ENCODE measurements at regions not wholly inside any gene's neighbourhood (a gene's known extent, or its start where the extent isn't known, plus 50 kb on each side); places are given as distances from the start of the nearest gene placed in this dataset.

GRCh38 chr3:110456001-110456400 is 615.6 kb upstream of the NECTIN3 start:
- peaks cover 0 to 12% (median 6%) of the 10 kb centered on the region in 9 donors for H3K9me3 Mint-ChIP-seq
- POLR2A ChIA-PET: no interaction called here

DNA sequence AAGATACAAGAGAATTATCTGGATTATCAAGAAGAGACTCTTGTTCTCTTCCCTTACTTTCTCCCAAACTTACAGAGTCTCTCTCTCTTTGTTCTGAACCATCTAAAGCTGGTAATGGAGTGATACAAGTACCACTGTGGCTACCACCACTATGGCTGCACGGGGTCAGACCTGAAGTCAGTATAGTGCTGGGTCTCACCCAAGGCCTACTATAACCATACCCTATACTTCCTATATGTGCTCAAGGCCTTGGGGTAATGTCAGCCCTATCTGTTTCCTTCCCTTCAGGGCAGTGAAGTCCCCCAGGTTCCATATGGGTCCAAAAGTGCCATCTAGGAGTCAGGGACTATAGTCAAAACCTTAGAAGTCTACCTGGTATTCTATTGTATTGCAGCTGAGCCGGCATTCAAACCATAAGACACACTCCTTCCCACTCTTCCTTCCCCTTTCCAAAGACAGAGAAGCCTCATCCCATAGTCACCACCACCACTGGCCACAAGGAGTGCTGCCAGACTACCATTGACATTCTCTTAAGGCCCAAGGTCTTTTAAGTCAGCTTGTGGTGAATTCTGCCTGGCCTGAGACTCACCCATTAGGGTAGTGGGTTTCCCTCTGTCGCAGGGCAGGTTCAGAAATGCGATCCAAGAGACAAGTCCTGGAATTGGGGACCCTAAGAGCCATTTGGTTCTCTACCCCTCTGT is 615.0 kb upstream of the NECTIN3 start:
- DNase-seq (no peak), ATAC-seq (no peak)
- H3K27me3 Mint-ChIP-seq: peaks cover 0 to 3% (median 0%) of the 10 kb centered on the region in 5 donors
- POLR2A ChIA-PET: no interaction called here
- H3K9me3 Mint-ChIP-seq: peaks cover 0 to 12% (median 6%) of the 10 kb centered on the region in 9 donors
- H3K36me3 Mint-ChIP-seq: peaks cover 0 to 2% (median 0%) of the 10 kb centered on the region in 3 donors
- H3K27ac Mint-ChIP-seq: peak overlapping the region in 1 of 10 donors; percentile 26
- no peaks in the 10 kb centered on the region for H3K4me1 Mint-ChIP-seq
- no peak overlapping the region for H3K4me3 Mint-ChIP-seq

More at GRCh38 chr3:110456001-110456400, 615.6 kb upstream of the NECTIN3 start:
- Mint-ChIP-seq H3K4me3 (no peak overlapping the region), H3K27ac (no peak overlapping the region), H3K36me3 (peaks cover 0 to 2% (median 0%) of the 10 kb centered on the region in 3 donors), H3K4me1 (no peaks in the 10 kb centered on the region), H3K27me3 (peaks cover 0 to 3% (median 0%) of the 10 kb centered on the region in 5 donors)
- ATAC-seq: no peak
- DNase-seq: no peak

DNA sequence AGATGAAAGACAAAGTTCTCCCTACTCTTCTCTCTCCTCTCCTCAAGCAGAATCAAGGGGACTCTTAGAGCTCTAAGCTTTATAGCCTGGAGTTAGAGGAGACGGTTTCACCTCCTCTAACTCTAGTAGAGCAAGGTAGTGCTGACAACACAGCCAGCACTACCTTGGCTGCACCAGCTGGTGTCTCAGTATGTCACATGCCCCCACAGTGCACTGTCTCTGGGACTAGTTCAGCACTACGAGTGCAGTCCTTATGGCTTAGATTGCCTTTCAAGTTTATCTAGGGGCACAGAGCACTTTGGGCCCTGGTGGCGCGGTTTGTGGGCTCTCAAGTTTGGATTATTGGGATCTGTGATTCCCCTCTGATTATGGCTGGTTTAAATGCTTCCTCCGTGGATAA is 614.1 kb upstream of the NECTIN3 start:
- POLR2A ChIA-PET: no interaction called here
- Mint-ChIP-seq H3K36me3 (peaks cover 0 to 2% (median 0%) of the 10 kb centered on the region in 3 donors), H3K9me3 (peaks cover 0 to 12% (median 6%) of the 10 kb centered on the region in 9 donors), H3K4me3 (no peak overlapping the region), H3K4me1 (no peaks in the 10 kb centered on the region), H3K27me3 (peaks cover 0 to 7% (median 1%) of the 10 kb centered on the region in 5 donors), H3K27ac (no peak overlapping the region)
- ATAC-seq: no peak
- no peak for DNase-seq

- H3K27me3 Mint-ChIP-seq: peaks cover 0 to 20% (median 1%) of the 10 kb centered on the region in 5 donors
- peaks cover 0 to 2% (median 0%) of the 10 kb centered on the region in 3 donors for H3K36me3 Mint-ChIP-seq
- H3K4me1 Mint-ChIP-seq: no peaks in the 10 kb centered on the region
- H3K9me3 Mint-ChIP-seq: peaks cover 0 to 12% (median 5%) of the 10 kb centered on the region in 9 donors
- ATAC-seq: no peak
- DNase-seq: no peak
- POLR2A ChIA-PET: no interaction called here
- H3K27ac Mint-ChIP-seq: no peak overlapping the region
- no peak overlapping the region for H3K4me3 Mint-ChIP-seq
Observed at GRCh38 chr3:110459021-110459420, 612.6 kb upstream of the NECTIN3 start.

GRCh38 chr3:110470310-110470709 is 601.3 kb upstream of the NECTIN3 start:
- DNase-seq (no peak), ATAC-seq (no peak)
- no peaks in the 10 kb centered on the region for H3K36me3 Mint-ChIP-seq
- no peaks in the 10 kb centered on the region for H3K4me1 Mint-ChIP-seq
- peaks cover 3 to 13% (median 5%) of the 10 kb centered on the region in 5 donors for H3K27me3 Mint-ChIP-seq
- POLR2A ChIA-PET: no interaction called here
- H3K9me3 Mint-ChIP-seq: peaks cover 0 to 2% (median 0%) of the 10 kb centered on the region in 9 donors
- no peak overlapping the region for H3K4me3 Mint-ChIP-seq
- no peak overlapping the region for H3K27ac Mint-ChIP-seq

- H3K4me3 Mint-ChIP-seq: no peak overlapping the region
Observed at GRCh38 chr3:110473405-110473804, 598.2 kb upstream of the NECTIN3 start.

DNA sequence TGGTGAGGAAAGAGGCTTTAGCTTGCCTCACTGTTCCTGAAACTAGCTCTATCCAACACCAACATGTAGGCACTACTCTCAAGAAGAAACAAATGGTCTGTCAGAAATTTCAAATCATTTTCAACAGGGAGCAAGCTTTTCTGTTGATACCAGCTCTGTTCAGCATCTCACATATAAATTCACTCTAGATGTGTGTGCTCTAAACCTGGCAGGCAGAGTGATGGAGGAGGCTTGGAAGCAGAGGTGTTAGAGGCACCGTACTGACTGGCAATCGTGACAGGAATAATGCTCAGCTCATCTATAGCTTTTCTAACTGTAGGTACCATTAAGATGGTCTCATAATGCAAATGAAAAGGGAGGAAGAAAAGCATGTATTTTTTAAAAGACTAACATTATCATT is 597.2 kb upstream of the NECTIN3 start:
- DNase-seq (no peak), ATAC-seq (no peak)
- Mint-ChIP-seq H3K27me3 (peaks cover 2 to 16% (median 5%) of the 10 kb centered on the region in 5 donors), H3K4me3 (no peak overlapping the region), H3K27ac (no peak overlapping the region), H3K9me3 (peaks cover 0 to 2% (median 0%) of the 10 kb centered on the region in 9 donors), H3K4me1 (no peaks in the 10 kb centered on the region), H3K36me3 (no peaks in the 10 kb centered on the region)
- POLR2A ChIA-PET: no interaction called here

More at GRCh38 chr3:110473405-110473804, 598.2 kb upstream of the NECTIN3 start:
- Mint-ChIP-seq H3K27me3 (peaks cover 2 to 13% (median 5%) of the 10 kb centered on the region in 5 donors), H3K4me1 (no peaks in the 10 kb centered on the region), H3K27ac (no peak overlapping the region), H3K9me3 (no peaks in the 10 kb centered on the region), H3K36me3 (no peaks in the 10 kb centered on the region)
- POLR2A ChIA-PET: no interaction called here
- no peak for ATAC-seq
- DNase-seq: no peak

- Mint-ChIP-seq H3K36me3 (peaks cover 0 to 4% (median 3%) of the 10 kb centered on the region in 3 donors), H3K4me3 (no peak overlapping the region), H3K27ac (no peak overlapping the region), H3K9me3 (peaks cover 0 to 18% (median 1%) of the 10 kb centered on the region in 9 donors), H3K4me1 (no peaks in the 10 kb centered on the region), H3K27me3 (peaks cover 3 to 14% (median 5%) of the 10 kb centered on the region in 5 donors)
- no peak for ATAC-seq
- no peak for DNase-seq
- POLR2A ChIA-PET: no interaction called here
Observed at GRCh38 chr3:110478377-110479054, 593.1 kb upstream of the NECTIN3 start.

DNA sequence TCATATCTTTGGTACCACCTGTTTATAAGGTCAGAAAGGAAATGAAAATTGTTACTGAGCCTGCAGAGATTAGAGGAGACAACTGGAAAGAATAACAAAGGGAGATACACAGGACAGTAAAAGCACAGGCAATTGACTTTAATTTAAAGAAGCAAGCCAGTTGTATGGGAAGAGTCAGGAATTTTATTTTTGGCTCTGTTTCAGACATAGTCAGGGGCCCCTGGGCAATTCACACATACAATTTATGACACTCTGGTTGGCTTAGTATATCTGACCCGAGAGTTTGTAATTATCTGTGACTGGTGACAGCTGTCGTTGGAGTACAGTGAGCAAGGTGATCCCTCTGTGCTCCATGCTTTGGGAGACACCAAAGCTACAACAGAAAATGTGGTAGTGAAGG is 591.9 kb upstream of the NECTIN3 start:
- Mint-ChIP-seq H3K27ac (no peak overlapping the region), H3K9me3 (peaks cover 1 to 31% (median 10%) of the 10 kb centered on the region in 9 donors), H3K36me3 (peaks cover 0 to 4% (median 3%) of the 10 kb centered on the region in 3 donors), H3K4me1 (no peaks in the 10 kb centered on the region), H3K27me3 (peaks cover 0 to 9% (median 3%) of the 10 kb centered on the region in 5 donors), H3K4me3 (no peak overlapping the region)
- ATAC-seq (no peak), DNase-seq (no peak)
- POLR2A ChIA-PET: no interaction called here

- Mint-ChIP-seq H3K9me3 (peaks cover 16 to 74% (median 38%) of the 10 kb centered on the region in 9 donors), H3K4me1 (no peaks in the 10 kb centered on the region), H3K36me3 (peaks cover 0 to 17% (median 3%) of the 10 kb centered on the region in 3 donors), H3K4me3 (no peak overlapping the region), H3K27me3 (peaks cover 0 to 4% (median 1%) of the 10 kb centered on the region in 5 donors), H3K27ac (no peak overlapping the region)
- ATAC-seq: no peak
- DNase-seq: no peak
- POLR2A ChIA-PET: no interaction called here
Observed at GRCh38 chr3:110485389-110485788, 586.2 kb upstream of the NECTIN3 start.

GRCh38 chr3:110487840-110488239 is 583.8 kb upstream of the NECTIN3 start:
- POLR2A ChIA-PET: no interaction called here

DNA sequence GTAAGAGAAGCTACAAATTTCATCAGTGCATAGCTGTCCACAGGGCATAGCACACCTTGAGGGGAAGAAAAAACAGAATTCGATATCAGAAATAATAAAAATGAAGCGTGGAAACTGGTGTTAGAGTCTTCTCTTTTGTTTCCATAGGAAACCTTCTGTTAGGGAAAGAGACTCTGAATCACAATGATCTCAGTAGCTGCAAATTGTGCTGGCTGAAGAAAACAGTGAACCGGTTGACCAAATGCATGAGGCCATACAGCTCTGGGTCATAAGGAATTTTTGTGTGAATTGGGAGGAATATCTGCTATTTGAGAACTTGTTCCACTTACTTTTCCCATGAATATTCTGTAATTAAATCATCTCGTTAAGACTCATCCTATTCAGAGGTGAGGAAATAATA is 580.2 kb upstream of the NECTIN3 start:
- Mint-ChIP-seq H3K9me3 (peaks cover 8 to 31% (median 21%) of the 10 kb centered on the region in 9 donors), H3K36me3 (peaks cover 0 to 5% (median 0%) of the 10 kb centered on the region in 3 donors), H3K27ac (no peak overlapping the region), H3K4me3 (no peak overlapping the region), H3K4me1 (no peaks in the 10 kb centered on the region), H3K27me3 (peaks cover 0 to 7% (median 0%) of the 10 kb centered on the region in 5 donors)
- DNase-seq: no peak
- POLR2A ChIA-PET: no interaction called here
- ATAC-seq: no peak

More at GRCh38 chr3:110487840-110488239, 583.8 kb upstream of the NECTIN3 start:
- DNase-seq (no peak), ATAC-seq (no peak)
- Mint-ChIP-seq H3K9me3 (peaks cover 16 to 62% (median 35%) of the 10 kb centered on the region in 9 donors), H3K27me3 (peaks cover 0 to 7% (median 0%) of the 10 kb centered on the region in 5 donors), H3K4me3 (no peak overlapping the region), H3K36me3 (peaks cover 0 to 14% (median 0%) of the 10 kb centered on the region in 3 donors), H3K4me1 (no peaks in the 10 kb centered on the region), H3K27ac (no peak overlapping the region)

DNA sequence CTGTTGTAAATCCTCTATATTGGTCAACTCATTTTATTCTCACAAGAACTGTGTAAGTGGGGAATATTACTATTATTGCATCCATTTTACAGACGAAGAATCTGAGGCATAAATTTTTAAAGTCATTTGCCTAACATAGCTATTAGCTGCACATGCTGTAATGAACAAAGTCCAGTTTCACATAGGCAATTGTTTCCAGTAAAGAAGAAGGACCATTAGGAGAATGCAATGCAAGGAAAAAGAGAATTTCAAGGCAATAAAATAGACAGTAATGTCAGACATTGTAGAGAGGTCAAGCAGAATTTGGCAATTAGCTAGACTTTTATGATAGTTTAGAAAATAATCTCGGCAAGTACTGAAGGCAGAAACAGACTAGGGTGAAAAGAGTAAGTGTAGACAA is 578.7 kb upstream of the NECTIN3 start:
- POLR2A ChIA-PET: no interaction called here
- peaks cover 0 to 5% (median 0%) of the 10 kb centered on the region in 3 donors for H3K36me3 Mint-ChIP-seq
- no peaks in the 10 kb centered on the region for H3K4me1 Mint-ChIP-seq
- ATAC-seq (no peak), DNase-seq (no peak)
- H3K27ac Mint-ChIP-seq: no peak overlapping the region
- peaks cover 4 to 16% (median 10%) of the 10 kb centered on the region in 9 donors for H3K9me3 Mint-ChIP-seq
- H3K4me3 Mint-ChIP-seq: no peak overlapping the region
- peaks cover 0 to 11% (median under 1%) of the 10 kb centered on the region in 5 donors for H3K27me3 Mint-ChIP-seq
